ENCODE measurements at regions not wholly inside any gene's neighbourhood (a gene's known extent, or its start where the extent isn't known, plus 50 kb on each side); places are given as distances from the start of the nearest gene placed in this dataset.

DNA sequence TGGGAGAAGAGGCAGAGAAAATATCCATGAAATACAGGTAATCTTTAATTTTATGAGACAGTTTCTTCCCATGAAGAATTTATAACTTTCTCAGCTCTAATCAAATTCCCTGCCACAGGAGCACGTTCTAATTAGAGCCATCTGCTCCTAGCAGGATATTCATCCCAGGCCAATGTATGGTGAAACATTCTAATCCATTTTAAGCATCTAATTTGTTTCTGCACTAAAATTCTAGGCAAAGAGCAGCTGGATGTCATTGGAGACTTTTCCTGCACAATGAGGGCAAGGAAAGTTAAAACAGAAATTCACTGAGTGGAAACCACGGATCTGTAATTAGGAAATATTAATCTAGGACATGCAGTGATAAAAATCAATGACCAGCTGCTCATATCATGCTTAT is 107.7 kb upstream of the ZFP42 start:
- TF ChIP-seq POLR2A (IDR thresholded peaks at IDR 0.05; ENCODE audit: low read depth, low read length) (no peak), MAZ (IDR thresholded peaks at IDR 0.05; ENCODE audit: borderline replicate concordance, low read depth, low read length) (no peak), MXI1 (IDR thresholded peaks at IDR 0.05; ENCODE audit: borderline replicate concordance, low read depth, low read length) (no peak), RCOR1 (IDR thresholded peaks at IDR 0.05; ENCODE audit: insufficient replicate concordance, low read length) (no peak), CEBPB (IDR thresholded peaks at IDR 0.05; ENCODE audit: low read depth, low read length) (no peak), NFE2L2 (IDR thresholded peaks at IDR 0.05; ENCODE audit: low read depth, low read length) (no peak), SMC3 (IDR thresholded peaks at IDR 0.05; ENCODE audit: low read depth, low read length) (no peak)
- TF ChIP-seq, protein P1, sequence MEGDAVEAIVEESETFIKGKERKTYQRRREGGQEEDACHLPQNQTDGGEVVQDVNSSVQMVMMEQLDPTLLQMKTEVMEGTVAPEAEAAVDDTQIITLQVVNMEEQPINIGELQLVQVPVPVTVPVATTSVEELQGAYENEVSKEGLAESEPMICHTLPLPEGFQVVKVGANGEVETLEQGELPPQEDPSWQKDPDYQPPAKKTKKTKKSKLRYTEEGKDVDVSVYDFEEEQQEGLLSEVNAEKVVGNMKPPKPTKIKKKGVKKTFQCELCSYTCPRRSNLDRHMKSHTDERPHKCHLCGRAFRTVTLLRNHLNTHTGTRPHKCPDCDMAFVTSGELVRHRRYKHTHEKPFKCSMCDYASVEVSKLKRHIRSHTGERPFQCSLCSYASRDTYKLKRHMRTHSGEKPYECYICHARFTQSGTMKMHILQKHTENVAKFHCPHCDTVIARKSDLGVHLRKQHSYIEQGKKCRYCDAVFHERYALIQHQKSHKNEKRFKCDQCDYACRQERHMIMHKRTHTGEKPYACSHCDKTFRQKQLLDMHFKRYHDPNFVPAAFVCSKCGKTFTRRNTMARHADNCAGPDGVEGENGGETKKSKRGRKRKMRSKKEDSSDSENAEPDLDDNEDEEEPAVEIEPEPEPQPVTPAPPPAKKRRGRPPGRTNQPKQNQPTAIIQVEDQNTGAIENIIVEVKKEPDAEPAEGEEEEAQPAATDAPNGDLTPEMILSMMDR (conservative IDR thresholded peaks at IDR 0.05; ENCODE audit: low read depth, low read length): no peak
- TF ChIP-seq, protein P2, sequence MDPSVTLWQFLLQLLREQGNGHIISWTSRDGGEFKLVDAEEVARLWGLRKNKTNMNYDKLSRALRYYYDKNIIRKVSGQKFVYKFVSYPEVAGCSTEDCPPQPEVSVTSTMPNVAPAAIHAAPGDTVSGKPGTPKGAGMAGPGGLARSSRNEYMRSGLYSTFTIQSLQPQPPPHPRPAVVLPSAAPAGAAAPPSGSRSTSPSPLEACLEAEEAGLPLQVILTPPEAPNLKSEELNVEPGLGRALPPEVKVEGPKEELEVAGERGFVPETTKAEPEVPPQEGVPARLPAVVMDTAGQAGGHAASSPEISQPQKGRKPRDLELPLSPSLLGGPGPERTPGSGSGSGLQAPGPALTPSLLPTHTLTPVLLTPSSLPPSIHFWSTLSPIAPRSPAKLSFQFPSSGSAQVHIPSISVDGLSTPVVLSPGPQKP (IDR thresholded peaks at IDR 0.05; ENCODE audit: borderline replicate concordance, low read depth, low read length): no peak
